GM21786 (cell line): ENCODE measurements at regions not wholly inside any gene's neighbourhood (a gene's known extent, or its start where the extent isn't known, plus 50 kb on each side); places are given as distances from the start of the nearest gene placed in this dataset.

Source experiments
- ATAC-seq: cut with Tn5 transposase; IDR thresholded peaks from one replicate; pipeline ENCODE4 v1.9.1; 2021; ENCODE audit not compliant: unreplicated experiment

GRCh38 chr12:115155665-115156645 is 472.0 kb upstream of the TBX3 start:
- no peak for ATAC-seq

- ATAC-seq, result no peak
Observed at GRCh38 chr12:115149685-115150378, 465.9 kb upstream of the TBX3 start.

GRCh38 chr12:115149279-115149678 is 465.3 kb upstream of the TBX3 start:
- ATAC-seq, result no peak

- ATAC-seq, result no peak
Observed at GRCh38 chr12:115147916-115148315, 463.9 kb upstream of the TBX3 start.

- no peak for ATAC-seq
Observed at GRCh38 chr12:115146453-115146852, 462.5 kb upstream of the TBX3 start.

GRCh38 chr12:115144425-115144824 is 460.4 kb upstream of the TBX3 start:
- ATAC-seq, result no peak

- ATAC-seq, result no peak
Observed at GRCh38 chr12:115140981-115141655, 457.1 kb upstream of the TBX3 start.

- no peak for ATAC-seq
Observed at GRCh38 chr12:115137812-115138521, 454.0 kb upstream of the TBX3 start.

- ATAC-seq, result no peak
Observed at GRCh38 chr12:115135800-115136211, 451.8 kb upstream of the TBX3 start.

- no peak for ATAC-seq
Observed at GRCh38 chr12:115134298-115134697, 450.3 kb upstream of the TBX3 start.

GRCh38 chr12:115132905-115133304 is 448.9 kb upstream of the TBX3 start:
- ATAC-seq, result no peak

GRCh38 chr12:115132145-115132544 is 448.2 kb upstream of the TBX3 start:
- no peak for ATAC-seq

GRCh38 chr12:115129727-115130126 is 445.8 kb upstream of the TBX3 start:
- ATAC-seq, result no peak

- no peak for ATAC-seq
Observed at GRCh38 chr12:115121053-115121452, 437.1 kb upstream of the TBX3 start.

- no peak for ATAC-seq
Observed at GRCh38 chr12:115118177-115118724, 434.3 kb upstream of the TBX3 start.

GRCh38 chr12:115114140-115114539 is 430.2 kb upstream of the TBX3 start:
- no peak for ATAC-seq

- ATAC-seq, result no peak
Observed at GRCh38 chr12:115109863-115110262, 425.9 kb upstream of the TBX3 start.

GRCh38 chr12:115108129-115109100 is 424.4 kb upstream of the TBX3 start:
- no peak for ATAC-seq
